ENCODE measurements at regions not wholly inside any gene's neighbourhood (a gene's known extent, or its start where the extent isn't known, plus 50 kb on each side); places are given as distances from the start of the nearest gene placed in this dataset.

DNA sequence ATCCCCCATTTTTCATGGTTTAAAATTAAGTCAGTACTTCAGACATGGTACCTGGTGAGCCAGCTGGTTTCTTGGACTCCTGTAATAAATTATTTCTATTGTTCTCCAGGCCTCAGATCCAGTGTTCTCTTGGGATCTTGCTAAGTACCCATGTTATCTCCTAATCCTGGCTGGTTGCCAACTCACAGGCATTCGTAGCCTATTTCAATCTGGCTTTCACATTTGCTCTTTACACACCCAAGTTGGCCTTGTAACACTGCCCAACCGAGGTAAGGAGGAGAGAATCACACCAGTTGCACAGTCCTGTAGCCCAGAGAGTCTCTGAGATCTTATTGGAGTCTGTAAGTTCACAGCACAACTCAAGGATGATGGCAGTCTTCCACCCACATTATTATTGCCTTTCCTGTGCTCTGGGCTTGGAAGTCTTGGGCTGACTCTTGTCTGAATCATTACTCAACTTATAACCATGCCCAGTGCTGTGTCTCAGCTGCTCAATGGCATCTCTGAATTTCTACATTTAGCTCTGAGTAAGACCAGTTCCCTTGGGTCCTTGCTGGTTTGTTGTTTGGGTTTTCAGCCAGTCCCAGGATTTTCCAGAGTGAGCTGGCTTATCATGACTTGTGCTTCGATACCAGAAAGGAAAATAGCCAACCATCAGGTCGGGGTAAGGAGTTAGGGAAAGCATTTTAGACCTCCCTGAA, 76.6 kb upstream of the KLF12 start:
- ATAC-seq: peak; percentile 51
- no peaks in the 10 kb centered on the region for H3K36me3 ChIP-seq
- WGBS, 2 donors (ENCODE audit: low coverage in 1 of 2): 45% methylated on average over 4 of the region's 4 CpGs; no CpG with 5 or more reads in 1 of the 2 donors
- no peaks in the 10 kb centered on the region for H3K4me1 ChIP-seq
- H3K27me3 ChIP-seq: no peaks in the 10 kb centered on the region
- TF ChIP-seq, protein P1, sequence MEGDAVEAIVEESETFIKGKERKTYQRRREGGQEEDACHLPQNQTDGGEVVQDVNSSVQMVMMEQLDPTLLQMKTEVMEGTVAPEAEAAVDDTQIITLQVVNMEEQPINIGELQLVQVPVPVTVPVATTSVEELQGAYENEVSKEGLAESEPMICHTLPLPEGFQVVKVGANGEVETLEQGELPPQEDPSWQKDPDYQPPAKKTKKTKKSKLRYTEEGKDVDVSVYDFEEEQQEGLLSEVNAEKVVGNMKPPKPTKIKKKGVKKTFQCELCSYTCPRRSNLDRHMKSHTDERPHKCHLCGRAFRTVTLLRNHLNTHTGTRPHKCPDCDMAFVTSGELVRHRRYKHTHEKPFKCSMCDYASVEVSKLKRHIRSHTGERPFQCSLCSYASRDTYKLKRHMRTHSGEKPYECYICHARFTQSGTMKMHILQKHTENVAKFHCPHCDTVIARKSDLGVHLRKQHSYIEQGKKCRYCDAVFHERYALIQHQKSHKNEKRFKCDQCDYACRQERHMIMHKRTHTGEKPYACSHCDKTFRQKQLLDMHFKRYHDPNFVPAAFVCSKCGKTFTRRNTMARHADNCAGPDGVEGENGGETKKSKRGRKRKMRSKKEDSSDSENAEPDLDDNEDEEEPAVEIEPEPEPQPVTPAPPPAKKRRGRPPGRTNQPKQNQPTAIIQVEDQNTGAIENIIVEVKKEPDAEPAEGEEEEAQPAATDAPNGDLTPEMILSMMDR (IDR thresholded peaks at IDR 0.05): no peak
- no peak for TF ChIP-seq POLR2AphosphoS5 (IDR thresholded peaks at IDR 0.05)
- TF ChIP-seq EP300 (IDR thresholded peaks at IDR 0.05): no peak
- no peak for TF ChIP-seq POLR2A (IDR thresholded peaks at IDR 0.05)
- no peak overlapping the region for H3K27ac ChIP-seq
- no peaks in the 10 kb centered on the region for H3K9me3 ChIP-seq
- no peak overlapping the region for H3K4me3 ChIP-seq

DNA sequence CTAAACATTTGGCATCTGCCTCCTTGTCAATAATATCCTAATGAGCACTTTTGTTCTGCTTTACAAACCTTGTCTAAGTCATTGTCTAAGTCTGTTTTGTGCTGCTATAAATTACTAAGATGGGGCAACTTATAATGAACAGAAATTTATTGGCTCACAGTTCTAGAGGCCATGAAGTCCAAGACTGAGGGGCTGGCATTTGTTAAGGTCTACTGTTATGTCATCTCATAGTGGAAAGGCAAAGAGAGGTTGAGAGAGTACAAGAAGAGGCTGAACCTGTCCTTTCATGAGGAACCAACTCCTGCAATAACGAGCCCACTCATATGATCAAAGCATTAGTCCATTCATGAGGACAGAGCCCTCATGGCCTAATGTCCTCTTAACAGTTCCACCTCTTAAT, 72.7 kb upstream of the KLF12 start:
- no peaks in the 10 kb centered on the region for H3K27me3 ChIP-seq
- no peaks in the 10 kb centered on the region for H3K9me3 ChIP-seq
- WGBS, 2 donors (ENCODE audit: low coverage in 1 of 2): 100% methylated on average over 1 of the region's 1 CpG
- no peaks in the 10 kb centered on the region for H3K36me3 ChIP-seq
- H3K4me3 ChIP-seq: no peak overlapping the region
- TF ChIP-seq POLR2AphosphoS5 (IDR thresholded peaks at IDR 0.05) (no peak), EP300 (IDR thresholded peaks at IDR 0.05) (no peak), POLR2A (IDR thresholded peaks at IDR 0.05) (no peak)
- TF ChIP-seq, protein P1 (IDR thresholded peaks at IDR 0.05): no peak
- no peak overlapping the region for H3K27ac ChIP-seq
- ATAC-seq: no peak
- H3K4me1 ChIP-seq: peaks cover 0 to 7% (median 0%) of the 10 kb centered on the region in 3 donors

DNA sequence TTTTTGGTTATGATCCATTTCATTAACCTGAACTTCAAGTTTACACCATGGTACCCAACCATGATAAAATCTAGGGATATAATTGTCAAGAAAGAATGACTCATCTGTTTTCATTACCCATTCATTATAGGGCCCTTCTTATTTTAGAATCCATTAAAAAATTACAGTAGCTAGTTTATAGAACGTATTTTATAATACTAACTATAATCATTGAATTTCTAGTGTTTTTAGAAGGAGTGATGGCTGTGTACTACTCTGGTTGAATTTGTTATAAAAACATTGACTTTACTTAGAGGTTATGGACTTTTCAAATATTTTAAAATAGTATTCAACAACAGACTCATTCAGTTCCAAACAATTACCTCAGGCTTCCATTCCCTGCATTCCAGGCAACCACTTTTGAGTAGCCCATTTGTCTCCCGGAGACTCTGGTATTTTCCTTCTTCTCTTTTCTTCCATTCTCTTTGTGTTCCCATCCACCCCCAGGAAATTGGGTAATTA, 71.9 kb upstream of the KLF12 start:
- WGBS, 2 donors (ENCODE audit: low coverage in 1 of 2): 14 to 22% methylated on average over 1 to 2 of the region's 2 CpGs
- Histone ChIP-seq H3K27ac (no peak overlapping the region), H3K9me3 (no peaks in the 10 kb centered on the region), H3K36me3 (no peaks in the 10 kb centered on the region), H3K4me1 (peaks cover 0 to 10% (median 0%) of the 10 kb centered on the region in 3 donors), H3K27me3 (no peaks in the 10 kb centered on the region), H3K4me3 (no peak overlapping the region)
- no peak for ATAC-seq
- TF ChIP-seq EP300 (IDR thresholded peaks at IDR 0.05) (no peak), POLR2A (IDR thresholded peaks at IDR 0.05) (no peak), POLR2AphosphoS5 (IDR thresholded peaks at IDR 0.05) (no peak)
- TF ChIP-seq, protein P1 (IDR thresholded peaks at IDR 0.05): no peak

DNA sequence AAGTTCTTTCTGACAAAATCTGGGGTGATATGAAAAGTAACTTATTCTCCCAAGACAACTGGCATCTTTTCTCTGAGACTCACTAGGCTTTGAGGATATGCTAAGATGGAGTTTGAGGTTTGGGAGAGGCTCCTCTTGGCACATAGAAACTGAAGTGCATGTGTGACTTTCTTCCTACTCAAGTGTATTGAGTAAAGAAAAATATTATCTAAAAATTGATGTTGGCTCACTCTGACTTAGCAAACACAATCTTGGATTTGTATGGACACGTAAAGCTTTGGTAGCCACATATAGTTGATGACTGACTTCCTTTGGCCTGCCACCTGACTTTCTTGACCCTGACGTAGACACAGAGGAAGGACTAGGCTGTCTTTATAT, 71.1 kb upstream of the KLF12 start:
- no peak for TF ChIP-seq POLR2A (IDR thresholded peaks at IDR 0.05)
- TF ChIP-seq, protein P1 (IDR thresholded peaks at IDR 0.05): no peak
- no peak for TF ChIP-seq EP300 (IDR thresholded peaks at IDR 0.05)
- no peak for TF ChIP-seq POLR2AphosphoS5 (IDR thresholded peaks at IDR 0.05)
- H3K4me1 ChIP-seq: peaks cover 0 to 10% (median 0%) of the 10 kb centered on the region in 3 donors
- no peak overlapping the region for H3K27ac ChIP-seq
- 81 to 92% methylated on average over 2 of the region's 2 CpGs for WGBS, 2 donors (ENCODE audit: low coverage in 1 of 2)
- H3K27me3 ChIP-seq: no peaks in the 10 kb centered on the region
- H3K9me3 ChIP-seq: no peaks in the 10 kb centered on the region
- H3K36me3 ChIP-seq: no peaks in the 10 kb centered on the region
- H3K4me3 ChIP-seq: no peak overlapping the region
- no peak for ATAC-seq

All from gastroesophageal sphincter (tissue), 4 donors.